Liver (tissue), 8 donors: ENCODE measurements at regions not wholly inside any gene's neighbourhood (a gene's known extent, or its start where the extent isn't known, plus 50 kb on each side); places are given as distances from the start of the nearest gene placed in this dataset.

Experiments
- DNase-seq: peaks from one replicate; pipeline ENCODE4 v3.0.0-alpha.2; 2017; ENCODE audit warnings: low spot score
- H3K27ac ChIP-seq, 2 donors: one replicate each; pipeline ENCODE4 v1.7.0; 2013; ENCODE audit warnings: inconsistent platforms in 2 of 2, low read length in 2 of 2, control low read depth in 1 of 2, low read depth in 1 of 2, mild to moderate bottlenecking in 1 of 2
- H3K27me3 ChIP-seq, 4 donors: one replicate each; pipeline versions ENCODE4 v1.6.1 to v1.7.0; 2013; ENCODE audit warnings: low read length in 3 of 4, inconsistent platforms in 1 of 4, mild to moderate bottlenecking in 1 of 4, moderate library complexity in 1 of 4; ENCODE audit not compliant: control insufficient read depth in 4 of 4, insufficient read depth in 4 of 4
- H3K36me3 ChIP-seq, 4 donors: one replicate each; pipeline versions ENCODE4 v1.6.1 to v1.7.0; 2013; ENCODE audit warnings: low read length in 3 of 4, mild to moderate bottlenecking in 3 of 4, low read depth in 1 of 4, moderate library complexity in 1 of 4; ENCODE audit not compliant: control insufficient read depth in 4 of 4, insufficient read depth in 3 of 4
- H3K4me1 ChIP-seq, 4 donors: one replicate each; pipeline versions ENCODE4 v1.6.1 to v1.7.0; 2013; ENCODE audit warnings: low read length in 3 of 4, mild to moderate bottlenecking in 3 of 4, moderate library complexity in 1 of 4; ENCODE audit not compliant: control insufficient read depth in 4 of 4, insufficient read depth in 4 of 4
- H3K4me3 ChIP-seq, 3 donors: one replicate each; pipeline versions ENCODE4 v1.6.1 to v1.7.0; 2013; ENCODE audit warnings: low read length in 3 of 3, control low read depth in 1 of 3, low read depth in 1 of 3, mild to moderate bottlenecking in 1 of 3
- H3K9ac ChIP-seq, 2 donors: one replicate each; pipeline ENCODE4 v1.7.0; 2013; ENCODE audit warnings: low read length in 2 of 2, mild to moderate bottlenecking in 2 of 2, moderate library complexity in 2 of 2, control low read depth in 1 of 2, low read depth in 1 of 2
- H3K9me3 ChIP-seq, 4 donors: one replicate each; pipeline versions ENCODE4 v1.6.1 to v1.7.0; 2013; ENCODE audit warnings: low read length in 3 of 4; ENCODE audit not compliant: control insufficient read depth in 4 of 4
- EGR1 ChIP-seq, 2 donors: IDR thresholded peaks; 2 replicates each; pipeline ENCODE4 v1.6.1; 2016 to 2018; ENCODE audit warnings: antibody characterized with exemption in 2 of 2, low read depth in 2 of 2
- FOXA2 ChIP-seq: IDR thresholded peaks from 2 replicates; pipeline ENCODE4 v1.6.1; 2016; ENCODE audit warnings: antibody characterized with exemption
- HNF4A ChIP-seq, 2 donors: conservative IDR thresholded peaks; 2 replicates each; pipeline ENCODE4 v1.6.1; 2016; ENCODE audit warnings: antibody characterized with exemption in 2 of 2, mild to moderate bottlenecking in 2 of 2
- HNF4G ChIP-seq: IDR thresholded peaks from 2 replicates; pipeline ENCODE4 v1.6.1; 2016; ENCODE audit warnings: antibody characterized with exemption
- JUND ChIP-seq, 2 donors: IDR thresholded peaks; 2 replicates each; pipeline ENCODE4 v1.6.1; 2016; ENCODE audit warnings: antibody characterized with exemption in 2 of 2
- NR2F2 ChIP-seq: IDR thresholded peaks from 2 replicates; pipeline ENCODE4 v1.6.1; 2016; ENCODE audit warnings: antibody characterized with exemption
- RAD21 ChIP-seq, 2 donors: IDR thresholded peaks; 2 replicates each; pipeline ENCODE4 v1.6.1; 2016; ENCODE audit warnings: antibody characterized with exemption in 2 of 2, mild to moderate bottlenecking in 2 of 2
- RXRA ChIP-seq, 2 donors: IDR thresholded peaks; 2 replicates each; pipeline ENCODE4 v1.6.1; 2017 to 2018; ENCODE audit warnings: antibody characterized with exemption in 2 of 2, mild to moderate bottlenecking in 1 of 2
- SP1 ChIP-seq: IDR thresholded peaks from 2 replicates; pipeline ENCODE4 v1.6.1; 2018; ENCODE audit warnings: antibody characterized with exemption, mild to moderate bottlenecking
- TAF1 ChIP-seq: conservative IDR thresholded peaks from 2 replicates; pipeline ENCODE4 v1.6.1; 2016; ENCODE audit warnings: antibody characterized with exemption, mild to moderate bottlenecking
- YY1 ChIP-seq: IDR thresholded peaks from 2 replicates; pipeline ENCODE4 v1.6.1; 2016; ENCODE audit warnings: antibody characterized with exemption, mild to moderate bottlenecking
- WGBS: extraction: QIAGEN DNeasy Blood & Tissue Kit; methylation state at CpG from one replicate; pipeline ENCODE4 v1.1.7; 2013; 5-methylcytosine and 5-hydroxymethylcytosine counted together
- TF ChIP-seq, protein P1 (sequence below): IDR thresholded peaks from 2 replicates; pipeline ENCODE4 v1.6.1; 2016; ENCODE audit warnings: antibody characterized with exemption
- TF ChIP-seq, protein P2 (sequence below): IDR thresholded peaks from 2 replicates; pipeline ENCODE4 v1.6.1; 2016; ENCODE audit warnings: antibody characterized with exemption, mild to moderate bottlenecking
- TF ChIP-seq, protein P3 (sequence below): fragments of 150-350 bp; IDR thresholded peaks from 2 replicates; pipeline ENCODE4 v1.5.1; 2017; ENCODE audit warnings: improper control_type of control experiment, low read depth, low read length; ENCODE audit not compliant: missing input control
- TF ChIP-seq, protein P4 (sequence below): IDR thresholded peaks from 2 replicates; pipeline ENCODE4 v1.6.1; 2016; ENCODE audit warnings: antibody characterized with exemption
- TF ChIP-seq, protein P5 (sequence below): IDR thresholded peaks from 2 replicates; pipeline ENCODE4 v1.6.1; 2016; ENCODE audit warnings: antibody characterized with exemption
- donor health status: healthy.
- donor health status: healthy.
- donor health status: healthy.
- donor health status: healthy.
- donor health status: healthy.

DNA sequence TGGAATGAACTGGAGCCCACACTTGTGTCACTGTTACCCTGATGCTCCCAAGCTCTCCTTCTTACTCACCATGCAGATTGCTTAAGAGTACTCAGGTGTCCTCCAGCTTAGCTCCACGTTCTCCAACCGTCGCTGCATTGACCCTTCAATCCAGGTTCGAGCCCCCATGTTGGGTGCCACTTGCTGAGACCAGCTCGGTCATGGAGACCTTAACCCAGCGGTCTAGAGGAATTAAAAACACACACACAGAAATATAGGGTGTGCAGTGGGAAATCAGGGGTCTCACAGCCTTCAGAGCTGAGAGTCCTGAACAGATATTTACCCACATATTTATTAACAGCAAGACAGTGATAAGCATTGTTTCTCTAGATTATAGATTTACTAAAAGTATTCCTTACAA lies 229.1 kb upstream of the APCDD1 start:
- H3K9ac ChIP-seq: no peak overlapping the region
- H3K27ac ChIP-seq: no peak overlapping the region
- H3K36me3 ChIP-seq: no peaks in the 10 kb centered on the region
- no peaks in the 10 kb centered on the region for H3K4me1 ChIP-seq
- H3K9me3 ChIP-seq: peaks cover 0 to 5% (median 2%) of the 10 kb centered on the region in 4 donors
- no peak overlapping the region for H3K4me3 ChIP-seq
- 85% methylated on average over 6 of the region's 6 CpGs for WGBS
- no peak for DNase-seq
- H3K27me3 ChIP-seq: no peaks in the 10 kb centered on the region
- TF ChIP-seq, protein P1, sequence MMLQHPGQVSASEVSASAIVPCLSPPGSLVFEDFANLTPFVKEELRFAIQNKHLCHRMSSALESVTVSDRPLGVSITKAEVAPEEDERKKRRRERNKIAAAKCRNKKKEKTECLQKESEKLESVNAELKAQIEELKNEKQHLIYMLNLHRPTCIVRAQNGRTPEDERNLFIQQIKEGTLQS: no peak
- TF ChIP-seq, protein P2, sequence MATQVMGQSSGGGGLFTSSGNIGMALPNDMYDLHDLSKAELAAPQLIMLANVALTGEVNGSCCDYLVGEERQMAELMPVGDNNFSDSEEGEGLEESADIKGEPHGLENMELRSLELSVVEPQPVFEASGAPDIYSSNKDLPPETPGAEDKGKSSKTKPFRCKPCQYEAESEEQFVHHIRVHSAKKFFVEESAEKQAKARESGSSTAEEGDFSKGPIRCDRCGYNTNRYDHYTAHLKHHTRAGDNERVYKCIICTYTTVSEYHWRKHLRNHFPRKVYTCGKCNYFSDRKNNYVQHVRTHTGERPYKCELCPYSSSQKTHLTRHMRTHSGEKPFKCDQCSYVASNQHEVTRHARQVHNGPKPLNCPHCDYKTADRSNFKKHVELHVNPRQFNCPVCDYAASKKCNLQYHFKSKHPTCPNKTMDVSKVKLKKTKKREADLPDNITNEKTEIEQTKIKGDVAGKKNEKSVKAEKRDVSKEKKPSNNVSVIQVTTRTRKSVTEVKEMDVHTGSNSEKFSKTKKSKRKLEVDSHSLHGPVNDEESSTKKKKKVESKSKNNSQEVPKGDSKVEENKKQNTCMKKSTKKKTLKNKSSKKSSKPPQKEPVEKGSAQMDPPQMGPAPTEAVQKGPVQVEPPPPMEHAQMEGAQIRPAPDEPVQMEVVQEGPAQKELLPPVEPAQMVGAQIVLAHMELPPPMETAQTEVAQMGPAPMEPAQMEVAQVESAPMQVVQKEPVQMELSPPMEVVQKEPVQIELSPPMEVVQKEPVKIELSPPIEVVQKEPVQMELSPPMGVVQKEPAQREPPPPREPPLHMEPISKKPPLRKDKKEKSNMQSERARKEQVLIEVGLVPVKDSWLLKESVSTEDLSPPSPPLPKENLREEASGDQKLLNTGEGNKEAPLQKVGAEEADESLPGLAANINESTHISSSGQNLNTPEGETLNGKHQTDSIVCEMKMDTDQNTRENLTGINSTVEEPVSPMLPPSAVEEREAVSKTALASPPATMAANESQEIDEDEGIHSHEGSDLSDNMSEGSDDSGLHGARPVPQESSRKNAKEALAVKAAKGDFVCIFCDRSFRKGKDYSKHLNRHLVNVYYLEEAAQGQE: no peak
- no peak for TF ChIP-seq HNF4G

DNA sequence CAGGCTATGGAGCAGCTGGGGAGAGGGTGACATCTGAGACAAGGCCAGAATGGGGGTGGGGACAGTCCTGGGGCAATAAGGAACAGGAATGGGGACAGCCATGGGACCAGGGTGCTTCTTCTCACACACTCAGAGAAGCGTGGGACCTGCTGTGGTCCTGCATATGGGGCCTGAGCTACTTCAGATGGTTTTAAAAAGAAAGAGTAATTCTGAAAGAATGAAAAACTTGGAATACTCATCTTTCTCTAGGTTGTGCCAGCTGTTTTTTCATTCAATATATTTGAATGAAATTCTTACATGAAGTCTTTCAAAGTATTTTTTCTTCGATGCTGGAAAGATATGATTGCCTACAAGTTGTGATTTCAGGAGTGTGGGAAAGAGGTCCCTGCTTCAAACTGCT lies 227.5 kb upstream of the APCDD1 start:
- WGBS: 89% methylated on average over 2 of the region's 2 CpGs
- TF ChIP-seq RXRA (IDR thresholded peaks at IDR 0.05) (no peak), EGR1 (IDR thresholded peaks at IDR 0.05; ENCODE audit: low read depth in 2 of 2) (no peak), SP1 (no peak), RAD21 (IDR thresholded peaks at IDR 0.05) (no peak), YY1 (no peak), JUND (IDR thresholded peaks at IDR 0.05) (no peak), HNF4A (conservative IDR thresholded peaks at IDR 0.05) (no peak), FOXA2 (no peak), NR2F2 (no peak), TAF1 (no peak)
- TF ChIP-seq, protein P2: no peak
- TF ChIP-seq, protein P3, sequence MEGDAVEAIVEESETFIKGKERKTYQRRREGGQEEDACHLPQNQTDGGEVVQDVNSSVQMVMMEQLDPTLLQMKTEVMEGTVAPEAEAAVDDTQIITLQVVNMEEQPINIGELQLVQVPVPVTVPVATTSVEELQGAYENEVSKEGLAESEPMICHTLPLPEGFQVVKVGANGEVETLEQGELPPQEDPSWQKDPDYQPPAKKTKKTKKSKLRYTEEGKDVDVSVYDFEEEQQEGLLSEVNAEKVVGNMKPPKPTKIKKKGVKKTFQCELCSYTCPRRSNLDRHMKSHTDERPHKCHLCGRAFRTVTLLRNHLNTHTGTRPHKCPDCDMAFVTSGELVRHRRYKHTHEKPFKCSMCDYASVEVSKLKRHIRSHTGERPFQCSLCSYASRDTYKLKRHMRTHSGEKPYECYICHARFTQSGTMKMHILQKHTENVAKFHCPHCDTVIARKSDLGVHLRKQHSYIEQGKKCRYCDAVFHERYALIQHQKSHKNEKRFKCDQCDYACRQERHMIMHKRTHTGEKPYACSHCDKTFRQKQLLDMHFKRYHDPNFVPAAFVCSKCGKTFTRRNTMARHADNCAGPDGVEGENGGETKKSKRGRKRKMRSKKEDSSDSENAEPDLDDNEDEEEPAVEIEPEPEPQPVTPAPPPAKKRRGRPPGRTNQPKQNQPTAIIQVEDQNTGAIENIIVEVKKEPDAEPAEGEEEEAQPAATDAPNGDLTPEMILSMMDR: no peak
- TF ChIP-seq, protein P1: no peak
- TF ChIP-seq, protein P4, sequence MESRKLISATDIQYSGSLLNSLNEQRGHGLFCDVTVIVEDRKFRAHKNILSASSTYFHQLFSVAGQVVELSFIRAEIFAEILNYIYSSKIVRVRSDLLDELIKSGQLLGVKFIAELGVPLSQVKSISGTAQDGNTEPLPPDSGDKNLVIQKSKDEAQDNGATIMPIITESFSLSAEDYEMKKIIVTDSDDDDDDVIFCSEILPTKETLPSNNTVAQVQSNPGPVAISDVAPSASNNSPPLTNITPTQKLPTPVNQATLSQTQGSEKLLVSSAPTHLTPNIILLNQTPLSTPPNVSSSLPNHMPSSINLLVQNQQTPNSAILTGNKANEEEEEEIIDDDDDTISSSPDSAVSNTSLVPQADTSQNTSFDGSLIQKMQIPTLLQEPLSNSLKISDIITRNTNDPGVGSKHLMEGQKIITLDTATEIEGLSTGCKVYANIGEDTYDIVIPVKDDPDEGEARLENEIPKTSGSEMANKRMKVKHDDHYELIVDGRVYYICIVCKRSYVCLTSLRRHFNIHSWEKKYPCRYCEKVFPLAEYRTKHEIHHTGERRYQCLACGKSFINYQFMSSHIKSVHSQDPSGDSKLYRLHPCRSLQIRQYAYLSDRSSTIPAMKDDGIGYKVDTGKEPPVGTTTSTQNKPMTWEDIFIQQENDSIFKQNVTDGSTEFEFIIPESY: no peak
- TF ChIP-seq, protein P5, sequence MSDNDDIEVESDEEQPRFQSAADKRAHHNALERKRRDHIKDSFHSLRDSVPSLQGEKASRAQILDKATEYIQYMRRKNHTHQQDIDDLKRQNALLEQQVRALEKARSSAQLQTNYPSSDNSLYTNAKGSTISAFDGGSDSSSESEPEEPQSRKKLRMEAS: no peak

More for the DNA sequence above, 227.5 kb upstream of the APCDD1 start:
- Histone ChIP-seq H3K27me3 (no peaks in the 10 kb centered on the region), H3K9me3 (peaks cover 0 to 5% (median 2%) of the 10 kb centered on the region in 4 donors), H3K4me1 (no peaks in the 10 kb centered on the region), H3K27ac (no peak overlapping the region), H3K36me3 (no peaks in the 10 kb centered on the region), H3K4me3 (no peak overlapping the region), H3K9ac (no peak overlapping the region)
- no peak for DNase-seq
